ENCODE measurements at regions not wholly inside any gene's neighbourhood (a gene's known extent, or its start where the extent isn't known, plus 50 kb on each side); places are given as distances from the start of the nearest gene placed in this dataset.

- TF ChIP-seq POLR2A (IDR thresholded peaks at IDR 0.05) (no peak), CTCF (IDR thresholded peaks at IDR 0.05) (no peak), POLR2AphosphoS5 (IDR thresholded peaks at IDR 0.05) (no peak)
These were observed 620.5 kb downstream of the CDY2B start for GRCh38 chrY:17259497-17259896.
